OCI-LY3 (cell line): ENCODE measurements at regions not wholly inside any gene's neighbourhood (a gene's known extent, or its start where the extent isn't known, plus 50 kb on each side); places are given as distances from the start of the nearest gene placed in this dataset.

Experiments used
- H2AFZ ChIP-seq: fragments of 200-600, 300-600 bp; shearing (Covaris generic); 2 replicates; pipeline ENCODE4 v1.6.0; 2014; ENCODE audit warnings: antibody characterized with exemption, low read depth, low read length
- H3K27ac ChIP-seq: fragments of 200-600, 300-600 bp; sonication (generic); 2 replicates; pipeline ENCODE4 v1.5.1; 2014; ENCODE audit warnings: mild to moderate bottlenecking, low read length, moderate library complexity, mixed read lengths
- H3K27me3 ChIP-seq: fragments of 200-600, 300-600 bp; sonication (generic); 2 replicates; pipeline ENCODE4 v1.6.1; 2014; ENCODE audit warnings: low read depth, low read length, mixed read lengths
- H3K36me3 ChIP-seq: fragments of 200-600, 300-600 bp; sonication (generic); replicated peaks from 2 replicates; pipeline ENCODE3; 2014; ENCODE audit warnings: low read depth, low read length, mixed read lengths
- H3K4me1 ChIP-seq: fragments of 300-600, 200-600 bp; sonication (generic); 2 replicates; pipeline ENCODE4 v1.6.1; 2014; ENCODE audit warnings: low read length, mixed read lengths
- H3K4me2 ChIP-seq: fragments of 200-600, 300-600 bp; sonication (generic); 2 replicates; pipeline ENCODE4 v1.6.1; 2014; ENCODE audit warnings: low read length, mixed read lengths
- H3K4me3 ChIP-seq: fragments of 300-600, 200-600 bp; sonication (generic); 2 replicates; pipeline ENCODE4 v1.5.1; 2014; ENCODE audit warnings: antibody characterized with exemption, mild to moderate bottlenecking, low read length, moderate library complexity
- H3K79me2 ChIP-seq: fragments of 300-600, 200-600 bp; shearing (Covaris generic); 2 replicates; pipeline ENCODE4 v1.6.1; 2014; ENCODE audit warnings: mild to moderate bottlenecking, low read length, mixed read lengths
- H3K9ac ChIP-seq: fragments of 300-600, 200-600 bp; shearing (Covaris generic); 2 replicates; pipeline ENCODE4 v1.6.0; 2014; ENCODE audit warnings: mild to moderate bottlenecking, low read length, moderate library complexity
- H3K9me3 ChIP-seq: fragments of 200-600, 300-600 bp; shearing (Covaris generic); 2 replicates; pipeline ENCODE4 v1.6.1; 2014; ENCODE audit warnings: low read length, mixed read lengths; ENCODE audit not compliant: insufficient read depth
- H4K20me1 ChIP-seq: fragments of 200-600, 300-600 bp; sonication (generic); 2 replicates; pipeline ENCODE4 v1.6.1; 2016; ENCODE audit warnings: low read length, mixed read lengths; ENCODE audit not compliant: insufficient read depth
- EZH2phosphoT487 ChIP-seq: fragments of 200-600 bp; shearing (Covaris generic); IDR thresholded peaks from 2 replicates; pipeline ENCODE4 v1.6.1; 2018; ENCODE audit warnings: antibody characterized with exemption, mixed run types, low read depth
- TF ChIP-seq, protein P1 (sequence below): fragments of 200-600, 300-600 bp; sonication (generic); IDR thresholded peaks from 2 replicates; pipeline ENCODE4 v1.5.1; 2014; ENCODE audit warnings: antibody characterized with exemption, low read length, low read depth

DNA sequence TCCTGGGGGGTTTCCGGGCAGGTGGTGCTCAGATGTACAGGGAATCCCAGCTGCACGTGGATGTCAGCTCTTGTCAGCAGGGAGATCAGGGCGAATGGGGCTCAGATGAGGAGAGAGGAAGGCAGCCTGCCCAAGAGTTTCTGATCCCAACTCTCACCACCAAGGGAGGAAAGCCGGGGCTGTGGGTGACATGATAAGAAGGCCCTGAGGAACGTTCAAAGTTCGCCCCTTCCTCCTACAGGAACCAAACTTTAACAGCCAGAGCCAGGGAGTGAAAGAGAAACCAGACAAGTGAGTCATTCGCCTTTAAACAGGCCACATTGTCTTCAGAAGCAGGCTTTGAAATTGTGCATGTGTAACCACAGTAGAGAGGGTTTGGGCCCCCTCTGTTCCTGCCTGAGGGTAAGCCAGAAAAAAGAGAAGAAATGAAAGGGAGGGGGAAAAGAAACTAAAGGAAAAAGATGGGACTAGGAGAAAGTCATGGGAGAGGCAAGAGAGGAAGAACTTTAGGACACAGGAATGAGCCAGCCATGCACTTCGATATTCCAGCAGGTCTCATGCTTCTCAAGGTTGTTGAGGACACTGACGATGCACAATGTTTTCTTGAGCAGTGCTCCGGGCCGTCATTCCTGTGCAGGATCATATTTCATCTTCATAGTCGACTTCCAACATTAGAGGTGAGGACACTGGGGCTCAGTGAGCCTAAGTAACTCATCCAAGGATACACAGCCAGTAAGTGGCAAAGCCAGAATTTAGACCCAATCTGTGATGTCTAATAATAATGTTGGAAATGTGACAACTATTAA is 691.4 kb upstream of the TBX3 start:
- peak overlapping the region; percentile 59 for H3K27ac ChIP-seq
- peak overlapping the region; percentile 61 for H3K4me2 ChIP-seq
- peak overlapping the region; percentile 49; the same call in 1 of the 2 replicates for H2AFZ ChIP-seq
- H3K27me3 ChIP-seq: no peaks in the 10 kb centered on the region
- TF ChIP-seq, protein P1, sequence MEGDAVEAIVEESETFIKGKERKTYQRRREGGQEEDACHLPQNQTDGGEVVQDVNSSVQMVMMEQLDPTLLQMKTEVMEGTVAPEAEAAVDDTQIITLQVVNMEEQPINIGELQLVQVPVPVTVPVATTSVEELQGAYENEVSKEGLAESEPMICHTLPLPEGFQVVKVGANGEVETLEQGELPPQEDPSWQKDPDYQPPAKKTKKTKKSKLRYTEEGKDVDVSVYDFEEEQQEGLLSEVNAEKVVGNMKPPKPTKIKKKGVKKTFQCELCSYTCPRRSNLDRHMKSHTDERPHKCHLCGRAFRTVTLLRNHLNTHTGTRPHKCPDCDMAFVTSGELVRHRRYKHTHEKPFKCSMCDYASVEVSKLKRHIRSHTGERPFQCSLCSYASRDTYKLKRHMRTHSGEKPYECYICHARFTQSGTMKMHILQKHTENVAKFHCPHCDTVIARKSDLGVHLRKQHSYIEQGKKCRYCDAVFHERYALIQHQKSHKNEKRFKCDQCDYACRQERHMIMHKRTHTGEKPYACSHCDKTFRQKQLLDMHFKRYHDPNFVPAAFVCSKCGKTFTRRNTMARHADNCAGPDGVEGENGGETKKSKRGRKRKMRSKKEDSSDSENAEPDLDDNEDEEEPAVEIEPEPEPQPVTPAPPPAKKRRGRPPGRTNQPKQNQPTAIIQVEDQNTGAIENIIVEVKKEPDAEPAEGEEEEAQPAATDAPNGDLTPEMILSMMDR: no peak
- TF ChIP-seq EZH2phosphoT487: no peak
- H3K79me2 ChIP-seq: no peaks in the 10 kb centered on the region
- peak overlapping the region; percentile 20 for H3K4me3 ChIP-seq
- no peaks in the 10 kb centered on the region for H4K20me1 ChIP-seq
- peak overlapping the region; percentile 45; the same call in 1 of the 2 replicates for H3K9ac ChIP-seq
- peaks cover 46% of the 10 kb centered on the region for H3K4me1 ChIP-seq
- H3K9me3 ChIP-seq: no peaks in the 10 kb centered on the region
- no peaks in the 10 kb centered on the region for H3K36me3 ChIP-seq

DNA sequence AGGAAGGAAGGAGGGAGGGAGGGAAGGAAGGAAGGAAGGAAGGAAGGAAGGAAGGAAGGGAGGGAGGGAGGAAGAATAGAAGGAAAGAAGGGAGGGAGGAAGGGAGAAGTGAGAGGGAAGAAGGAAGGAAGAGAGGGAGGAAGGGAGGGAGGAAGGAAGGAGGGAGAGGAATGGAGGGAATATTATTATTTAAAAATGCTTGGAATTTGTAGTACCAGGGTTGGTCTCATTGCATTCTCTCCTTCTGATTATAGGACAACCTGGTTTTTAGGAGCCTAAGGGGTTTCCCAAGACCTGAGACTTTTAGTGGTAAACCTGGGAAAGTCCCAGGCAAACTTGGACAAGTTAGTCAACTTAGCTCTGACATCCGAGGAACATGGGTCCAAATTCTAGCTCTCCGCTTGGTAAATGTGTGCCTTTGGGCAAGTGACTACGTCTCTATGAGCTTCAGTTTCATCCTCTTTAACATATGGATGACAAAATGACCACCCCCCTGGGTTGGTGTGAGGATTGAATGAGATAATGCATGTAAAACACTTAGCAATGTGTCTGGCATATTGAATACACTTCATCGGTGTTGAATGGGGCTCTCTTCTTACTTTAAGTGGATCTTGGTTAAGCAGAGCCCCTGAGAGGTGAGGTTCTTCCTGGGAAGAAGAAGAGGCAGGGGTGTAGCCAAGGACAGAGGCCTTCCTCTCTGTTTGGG is 690.7 kb upstream of the TBX3 start:
- Histone ChIP-seq H3K9me3 (no peaks in the 10 kb centered on the region), H3K27me3 (no peaks in the 10 kb centered on the region), H3K4me2 (peak overlapping the region; percentile 61), H4K20me1 (no peaks in the 10 kb centered on the region), H3K9ac (peak overlapping the region; percentile 45; the same call in 1 of the 2 replicates), H3K4me1 (peaks cover 39% of the 10 kb centered on the region), H3K4me3 (peak overlapping the region; percentile 20), H3K79me2 (no peaks in the 10 kb centered on the region), H3K36me3 (no peaks in the 10 kb centered on the region), H2AFZ (peak overlapping the region; percentile 49; the same call in 1 of the 2 replicates), H3K27ac (peak overlapping the region; percentile 59)
- TF ChIP-seq, protein P1: no peak
- no peak for TF ChIP-seq EZH2phosphoT487

DNA sequence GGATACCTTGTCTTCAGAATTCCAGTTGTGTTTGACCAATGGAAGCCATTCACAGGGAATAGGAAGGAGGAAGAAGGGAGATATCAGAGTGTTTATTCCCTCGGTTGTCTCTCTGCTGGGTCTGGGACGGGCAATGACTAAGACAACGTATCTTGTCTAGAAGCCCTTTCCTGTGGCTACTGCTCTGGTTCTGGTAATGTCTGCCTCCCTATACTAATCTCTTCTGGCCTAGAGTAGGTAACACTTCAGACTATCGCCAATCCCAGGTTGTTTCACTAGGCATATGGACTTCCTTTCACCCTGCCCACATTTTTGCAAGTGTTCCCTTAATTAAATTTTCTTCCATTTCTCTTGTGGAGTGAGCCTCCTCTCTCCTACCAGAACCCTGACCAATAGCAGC is 687.7 kb upstream of the TBX3 start:
- H3K27me3 ChIP-seq: no peaks in the 10 kb centered on the region
- no peak overlapping the region for H2AFZ ChIP-seq
- no peak overlapping the region for H3K4me3 ChIP-seq
- no peak overlapping the region for H3K27ac ChIP-seq
- no peaks in the 10 kb centered on the region for H3K36me3 ChIP-seq
- no peaks in the 10 kb centered on the region for H4K20me1 ChIP-seq
- H3K79me2 ChIP-seq: no peaks in the 10 kb centered on the region
- H3K4me2 ChIP-seq: no peak overlapping the region
- no peak overlapping the region for H3K9ac ChIP-seq
- TF ChIP-seq, protein P1: no peak
- TF ChIP-seq EZH2phosphoT487: no peak
- no peaks in the 10 kb centered on the region for H3K9me3 ChIP-seq
- H3K4me1 ChIP-seq: peaks cover 17% of the 10 kb centered on the region

DNA sequence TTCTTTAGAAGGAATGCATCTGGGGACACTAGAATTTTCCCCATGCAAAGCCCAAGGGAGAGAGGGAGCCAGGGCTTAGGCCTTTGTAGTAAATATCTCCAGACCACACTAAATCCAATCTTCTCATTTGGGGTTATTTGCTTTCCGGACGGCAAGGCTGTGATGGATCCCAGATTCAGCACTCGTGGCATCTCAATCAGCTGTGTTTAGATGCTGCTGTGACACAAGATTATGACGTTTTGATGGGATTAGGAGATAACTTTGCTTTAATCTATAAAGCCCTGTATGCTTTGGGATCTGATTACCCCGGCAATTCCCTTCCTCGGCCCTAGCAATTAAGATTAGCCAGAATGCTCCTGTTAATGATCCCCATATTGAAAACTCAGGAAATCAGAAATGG is 686.7 kb upstream of the TBX3 start:
- Histone ChIP-seq H2AFZ (no peak overlapping the region), H3K36me3 (no peaks in the 10 kb centered on the region), H3K79me2 (no peaks in the 10 kb centered on the region), H3K27me3 (no peaks in the 10 kb centered on the region), H4K20me1 (no peaks in the 10 kb centered on the region), H3K9ac (no peak overlapping the region), H3K9me3 (no peaks in the 10 kb centered on the region), H3K4me3 (no peak overlapping the region), H3K4me2 (no peak overlapping the region), H3K4me1 (peaks cover 13% of the 10 kb centered on the region), H3K27ac (no peak overlapping the region)
- TF ChIP-seq EZH2phosphoT487: no peak
- TF ChIP-seq, protein P1: no peak
